ENCODE measurements at regions not wholly inside any gene's neighbourhood (a gene's known extent, or its start where the extent isn't known, plus 50 kb on each side); places are given as distances from the start of the nearest gene placed in this dataset.

DNA sequence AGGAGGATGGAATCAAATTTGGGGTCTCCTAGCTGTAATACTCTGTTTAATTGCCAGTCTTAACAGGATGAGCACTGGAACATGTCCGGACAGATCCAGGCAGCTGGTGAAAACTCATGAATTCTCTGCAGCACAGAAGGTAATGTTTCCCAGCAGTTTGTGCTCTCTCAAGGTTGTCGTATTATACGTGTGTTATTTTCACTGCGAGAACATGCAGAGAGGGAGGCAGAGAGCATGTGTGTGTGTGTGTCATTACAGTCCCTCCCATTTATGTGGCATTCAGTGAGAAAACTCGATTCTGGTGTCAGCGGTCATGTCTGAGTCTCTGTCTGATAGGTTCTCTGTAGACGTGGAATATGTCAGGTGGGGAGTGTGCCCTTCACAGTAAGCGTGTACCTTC is 150.2 kb upstream of the POU3F3 start:
- TF ChIP-seq, protein P1, sequence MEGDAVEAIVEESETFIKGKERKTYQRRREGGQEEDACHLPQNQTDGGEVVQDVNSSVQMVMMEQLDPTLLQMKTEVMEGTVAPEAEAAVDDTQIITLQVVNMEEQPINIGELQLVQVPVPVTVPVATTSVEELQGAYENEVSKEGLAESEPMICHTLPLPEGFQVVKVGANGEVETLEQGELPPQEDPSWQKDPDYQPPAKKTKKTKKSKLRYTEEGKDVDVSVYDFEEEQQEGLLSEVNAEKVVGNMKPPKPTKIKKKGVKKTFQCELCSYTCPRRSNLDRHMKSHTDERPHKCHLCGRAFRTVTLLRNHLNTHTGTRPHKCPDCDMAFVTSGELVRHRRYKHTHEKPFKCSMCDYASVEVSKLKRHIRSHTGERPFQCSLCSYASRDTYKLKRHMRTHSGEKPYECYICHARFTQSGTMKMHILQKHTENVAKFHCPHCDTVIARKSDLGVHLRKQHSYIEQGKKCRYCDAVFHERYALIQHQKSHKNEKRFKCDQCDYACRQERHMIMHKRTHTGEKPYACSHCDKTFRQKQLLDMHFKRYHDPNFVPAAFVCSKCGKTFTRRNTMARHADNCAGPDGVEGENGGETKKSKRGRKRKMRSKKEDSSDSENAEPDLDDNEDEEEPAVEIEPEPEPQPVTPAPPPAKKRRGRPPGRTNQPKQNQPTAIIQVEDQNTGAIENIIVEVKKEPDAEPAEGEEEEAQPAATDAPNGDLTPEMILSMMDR (IDR thresholded peaks at IDR 0.05), result no peak
- no peak for TF ChIP-seq POLR2A (IDR thresholded peaks at IDR 0.05)
